K562 (cell line): ENCODE measurements at regions not wholly inside any gene's neighbourhood (a gene's known extent, or its start where the extent isn't known, plus 50 kb on each side); places are given as distances from the start of the nearest gene placed in this dataset.

Source experiments
- ATAC-seq: fragments of 200-7000 bp; cut with Tn5 transposase; 3 replicates; pipeline ENCODE4 v1.9.1; 2020; ENCODE audit warnings: moderate library complexity
- BruUV-seq: library from RNA; stranded (reverse); fragments of 400-500 nt; replicated peaks from 2 replicates; lab custom pipeline; 2021; lab: Mats Ljungman, UMichigan
- CTCF ChIA-PET: fragments of 300-600 bp; formaldehyde crosslinking; extraction: SDS; loops from one replicate; lab custom pipeline; 2021; ENCODE audit warnings: low intra/inter-chr PET ratio; lab: Yijun Ruan, JAX
- POLR2A ChIA-PET: fragments of 300-600, 350-650 bp; sonication (Branson Sonifier 250); formaldehyde crosslinking; extraction: SDS; loops from one replicate; lab custom pipeline; 2021; ENCODE audit warnings: antibody characterized with exemption, inconsistent platforms; lab: Yijun Ruan, JAX
- DNase-seq, 4 experiments: peaks; one replicate each; pipeline versions ENCODE4 v3.0.0 to v3.0.0-alpha.2; 2011 to 2018; ENCODE audit warnings: low spot score in 3 of 4, mixed read lengths in 3 of 4; ENCODE audit errors: extremely low read depth in 1 of 4
- FAIRE-seq: peaks from 2 replicates; lab custom pipeline; 2011; peaks lifted over from hg19 to GRCh38; lab: Jason Lieb, UNC
- H2AFZ ChIP-seq: 2 replicates; pipeline ENCODE4 v1.6.0; 2011; ENCODE audit warnings: low read depth, low read length, control low read depth, inconsistent platforms
- H3K27ac ChIP-seq: fragments of 200-600 bp; 3 replicates; pipeline ENCODE4 v1.8.0; 2011; ENCODE audit warnings: low read depth, mild to moderate bottlenecking, control low read depth, inconsistent platforms, low read length, moderate library complexity, mixed read lengths; ENCODE audit errors: extremely low read depth
- H3K27me3 ChIP-seq, 2 experiments: fragments of 300-600 bp in 1 of 2; 2 replicates in 1 of 2; 3 replicates in 1 of 2; pipeline versions ENCODE4 v1.6.0 to v1.8.0; 2011; ENCODE audit warnings: inconsistent platforms in 2 of 2, low read length in 2 of 2, mild to moderate bottlenecking in 1 of 2, mixed read lengths in 1 of 2, moderate library complexity in 1 of 2; ENCODE audit not compliant: control insufficient read depth in 2 of 2, insufficient read depth in 2 of 2
- H3K36me3 ChIP-seq: fragments of 300-600 bp; 3 replicates; pipeline ENCODE4 v1.8.0; 2011; ENCODE audit warnings: mild to moderate bottlenecking, low read length, inconsistent platforms; ENCODE audit not compliant: control insufficient read depth, insufficient read depth
- H3K4me1 ChIP-seq, 2 experiments: fragments of 200-600 bp in 1 of 2; replicated peaks in 1 of 2; 2 replicates in 1 of 2; 3 replicates in 1 of 2; pipeline versions ENCODE4 v1.5.1 to v1.8.0; 2011; ENCODE audit warnings: inconsistent platforms in 2 of 2, low read length in 2 of 2, mild to moderate bottlenecking in 1 of 2, mixed read lengths in 1 of 2, moderate library complexity in 1 of 2; ENCODE audit not compliant: control insufficient read depth in 2 of 2, insufficient read depth in 2 of 2
- H3K4me2 ChIP-seq: 2 replicates; pipeline ENCODE4 v1.6.1; 2011; ENCODE audit warnings: low read length, control low read depth, inconsistent platforms, mixed read lengths; ENCODE audit not compliant: insufficient read depth
- H3K4me3 ChIP-seq: fragments of 200-600 bp; sonication (generic), shearing (Covaris generic); 2 replicates; pipeline ENCODE4 v1.5.1; 2016; ENCODE audit warnings: control low read depth, inconsistent platforms
- H3K79me2 ChIP-seq: fragments of 200-600 bp; 3 replicates; pipeline ENCODE4 v1.8.0; 2011; ENCODE audit warnings: low read length, inconsistent platforms; ENCODE audit not compliant: control insufficient read depth, insufficient read depth
- H3K9ac ChIP-seq, 2 experiments: 2 replicates each; pipeline versions ENCODE4 v1.6.0 to v1.6.1; 2011; ENCODE audit warnings: low read depth in 2 of 2, low read length in 2 of 2, control low read depth in 1 of 2, inconsistent platforms in 1 of 2, mild to moderate bottlenecking in 1 of 2, mixed read lengths in 1 of 2; ENCODE audit not compliant: insufficient read depth in 1 of 2
- H3K9me1 ChIP-seq: one replicate; pipeline ENCODE4 v1.6.0; 2011; ENCODE audit warnings: inconsistent platforms, mild to moderate bottlenecking, low read length, moderate library complexity; ENCODE audit not compliant: control insufficient read depth, insufficient read depth
- H3K9me3 ChIP-seq: replicated peaks from 2 replicates; pipeline ENCODE4 v1.5.1; 2011; ENCODE audit warnings: low read depth, low read length, inconsistent platforms; ENCODE audit not compliant: control insufficient read depth, insufficient read depth
- H4K20me1 ChIP-seq: replicated peaks from 2 replicates; pipeline ENCODE4 v1.6.1; 2011; ENCODE audit warnings: low read length, inconsistent platforms, mixed read lengths; ENCODE audit not compliant: control insufficient read depth, insufficient read depth
- CREB3 ChIP-seq: fragments of 450-650 bp; conservative IDR thresholded peaks from 2 replicates; pipeline ENCODE4 v1.6.1; 2016; ENCODE audit warnings: missing genetic modification characterization, low read depth, mild to moderate bottlenecking, missing compliant biosample characterization, moderate library complexity
- NR2C2 ChIP-seq, 2 experiments: fragments of 200-800 bp in 1 of 2; sonication (Bioruptor generic) in 1 of 2; sonication (generic) in 1 of 2; formaldehyde crosslinking in 1 of 2; IDR thresholded peaks; 2 replicates each; pipeline versions ENCODE4 v1.6.1 to v1.8.0; 2016 to 2022; ENCODE audit warnings: mild to moderate bottlenecking in 1 of 2, missing compliant biosample characterization in 1 of 2, missing genetic modification characterization in 1 of 2, missing genetic modification reagents in 1 of 2
- ZC3H4 ChIP-seq: sonication (generic); formaldehyde crosslinking; IDR thresholded peaks from 2 replicates; pipeline ENCODE4 v1.9.0; 2021; ENCODE audit warnings: missing genetic modification reagents, borderline replicate concordance
- ZNF165 ChIP-seq: fragments of 250-450 bp; sonication (Bioruptor Pico); IDR thresholded peaks from 2 replicates; pipeline ENCODE4 v1.4.0; 2020; ENCODE audit warnings: borderline replicate concordance
- WGBS: fragments of 100-300 bp; shearing (Covaris generic); methylation state at CpG from one replicate; pipeline ENCODE4 v1.1.6; 2016; ENCODE audit warnings: low coverage, mixed read lengths; ENCODE audit not compliant: insufficient coverage; ENCODE audit errors: missing lambda C conversion rate; 5-methylcytosine and 5-hydroxymethylcytosine counted together
- in situ Hi-C: fragments of 300-500 bp; cut with MboI; formaldehyde crosslinking; loops from 4 replicates; pipeline ENCODE4 v1.15.0; 2018; ENCODE audit warnings: inconsistent platforms, mixed read lengths
- intact Hi-C: fragments of 100-400 bp; cut with micrococcal nuclease; formaldehyde crosslinking; loops from 2 replicates; pipeline ENCODE4 v1.14.2; 2022
- TF ChIP-seq, protein P1 (sequence below): fragments of 450-650 bp; formaldehyde crosslinking; IDR thresholded peaks from 2 replicates; pipeline ENCODE4 v1.4.0; 2020; ENCODE audit warnings: mild to moderate bottlenecking, moderate library complexity
- TF ChIP-seq, protein P2 (sequence below): fragments of 250-450 bp; sonication (Bioruptor Pico); IDR thresholded peaks from 2 replicates; pipeline ENCODE4 v1.4.0; 2020; ENCODE audit warnings: mild to moderate bottlenecking, moderate library complexity, borderline replicate concordance

GRCh38 chr5:40273936-40274335 is 405.8 kb upstream of the PTGER4 start:
- Histone ChIP-seq H3K9me1 (no peaks in the 10 kb centered on the region), H4K20me1 (no peaks in the 10 kb centered on the region), H3K4me3 (no peak overlapping the region), H3K9me3 (no peaks in the 10 kb centered on the region; the same call in 1 of the 2 replicates), H3K36me3 (no peaks in the 10 kb centered on the region), H3K9ac (no peak overlapping the region), H3K4me1 (no peaks in the 10 kb centered on the region), H2AFZ (no peak overlapping the region), H3K4me2 (no peak overlapping the region), H3K27ac (no peak overlapping the region), H3K27me3 (no peaks in the 10 kb centered on the region), H3K79me2 (no peaks in the 10 kb centered on the region)
- intact Hi-C loops, result no loop called here
- ChIA-PET CTCF (no interaction called here), POLR2A (no interaction called here)
- DNase-seq (no peak), ATAC-seq (no peak), FAIRE-seq (no peak)
- BruUV-seq, result no TSS peak
- 0% methylated on average over 1 of the region's 1 CpG for WGBS
- TF ChIP-seq, protein P1, sequence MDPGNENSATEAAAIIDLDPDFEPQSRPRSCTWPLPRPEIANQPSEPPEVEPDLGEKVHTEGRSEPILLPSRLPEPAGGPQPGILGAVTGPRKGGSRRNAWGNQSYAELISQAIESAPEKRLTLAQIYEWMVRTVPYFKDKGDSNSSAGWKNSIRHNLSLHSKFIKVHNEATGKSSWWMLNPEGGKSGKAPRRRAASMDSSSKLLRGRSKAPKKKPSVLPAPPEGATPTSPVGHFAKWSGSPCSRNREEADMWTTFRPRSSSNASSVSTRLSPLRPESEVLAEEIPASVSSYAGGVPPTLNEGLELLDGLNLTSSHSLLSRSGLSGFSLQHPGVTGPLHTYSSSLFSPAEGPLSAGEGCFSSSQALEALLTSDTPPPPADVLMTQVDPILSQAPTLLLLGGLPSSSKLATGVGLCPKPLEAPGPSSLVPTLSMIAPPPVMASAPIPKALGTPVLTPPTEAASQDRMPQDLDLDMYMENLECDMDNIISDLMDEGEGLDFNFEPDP (CRISPR knock-in tag), result no peak
- no peak for TF ChIP-seq ZC3H4
- TF ChIP-seq, protein P2, sequence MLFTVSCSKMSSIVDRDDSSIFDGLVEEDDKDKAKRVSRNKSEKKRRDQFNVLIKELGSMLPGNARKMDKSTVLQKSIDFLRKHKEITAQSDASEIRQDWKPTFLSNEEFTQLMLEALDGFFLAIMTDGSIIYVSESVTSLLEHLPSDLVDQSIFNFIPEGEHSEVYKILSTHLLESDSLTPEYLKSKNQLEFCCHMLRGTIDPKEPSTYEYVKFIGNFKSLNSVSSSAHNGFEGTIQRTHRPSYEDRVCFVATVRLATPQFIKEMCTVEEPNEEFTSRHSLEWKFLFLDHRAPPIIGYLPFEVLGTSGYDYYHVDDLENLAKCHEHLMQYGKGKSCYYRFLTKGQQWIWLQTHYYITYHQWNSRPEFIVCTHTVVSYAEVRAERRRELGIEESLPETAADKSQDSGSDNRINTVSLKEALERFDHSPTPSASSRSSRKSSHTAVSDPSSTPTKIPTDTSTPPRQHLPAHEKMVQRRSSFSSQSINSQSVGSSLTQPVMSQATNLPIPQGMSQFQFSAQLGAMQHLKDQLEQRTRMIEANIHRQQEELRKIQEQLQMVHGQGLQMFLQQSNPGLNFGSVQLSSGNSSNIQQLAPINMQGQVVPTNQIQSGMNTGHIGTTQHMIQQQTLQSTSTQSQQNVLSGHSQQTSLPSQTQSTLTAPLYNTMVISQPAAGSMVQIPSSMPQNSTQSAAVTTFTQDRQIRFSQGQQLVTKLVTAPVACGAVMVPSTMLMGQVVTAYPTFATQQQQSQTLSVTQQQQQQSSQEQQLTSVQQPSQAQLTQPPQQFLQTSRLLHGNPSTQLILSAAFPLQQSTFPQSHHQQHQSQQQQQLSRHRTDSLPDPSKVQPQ (CRISPR knock-in tag), result no peak
- TF ChIP-seq ZNF165 (CRISPR knock-in tag), result no peak
- TF ChIP-seq CREB3, result no peak
- TF ChIP-seq NR2C2 (CRISPR knock-in tag; IDR thresholded peaks at IDR 0.05), result no peak
- no peak for TF ChIP-seq NR2C2 (tag; IDR thresholded peaks at IDR 0.05)
- in situ Hi-C loops, result no loop called here
